ENCODE measurements at regions not wholly inside any gene's neighbourhood (a gene's known extent, or its start where the extent isn't known, plus 50 kb on each side); places are given as distances from the start of the nearest gene placed in this dataset.
"Not testable (repeated sequence)": the region's sequence is repeated elsewhere in the genome, so short reads cannot be mapped to it uniquely, and the experiment has no call there.

- DNase-seq = no peak
Measured at GRCh38 chr6:94902974-94903628, 674.2 kb upstream of the MANEA start.

- DNase-seq = no peak
Measured at GRCh38 chr6:94899191-94899590, 678.1 kb upstream of the MANEA start.

- DNase-seq = no peak
Measured at GRCh38 chr6:94894300-94894699, 683.0 kb upstream of the MANEA start.

- DNase-seq = no peak
Measured at GRCh38 chr6:94893327-94893726, 684.0 kb upstream of the MANEA start.

GRCh38 chr6:94873819-94874218 lies 703.5 kb upstream of the MANEA start:
- DNase-seq = not testable (repeated sequence)

- no peak for DNase-seq
Measured at GRCh38 chr6:94862112-94862511, 715.2 kb upstream of the MANEA start.

GRCh38 chr6:94859924-94860323 lies 717.4 kb upstream of the MANEA start:
- DNase-seq = no peak

- not testable (repeated sequence) for DNase-seq
Measured at GRCh38 chr6:94856999-94857398, 720.3 kb upstream of the MANEA start.

GRCh38 chr6:94851329-94851728 lies 726.0 kb upstream of the MANEA start:
- not testable (repeated sequence) for DNase-seq

GRCh38 chr6:94845742-94846141 lies 731.6 kb upstream of the MANEA start:
- no peak for DNase-seq

GRCh38 chr6:94835264-94835663 lies 742.1 kb upstream of the MANEA start:
- DNase-seq = no peak

GRCh38 chr6:94813806-94814205 lies 763.5 kb upstream of the MANEA start:
- no peak for DNase-seq

- no peak for DNase-seq
Measured at GRCh38 chr6:94801344-94801743, 776.0 kb upstream of the MANEA start.

- no peak for DNase-seq
Measured at GRCh38 chr6:94785514-94785913, 791.8 kb upstream of the MANEA start.

GRCh38 chr6:94785081-94785480 lies 792.3 kb upstream of the MANEA start:
- not testable (repeated sequence) for DNase-seq

- DNase-seq = no peak
Measured at GRCh38 chr6:94769197-94769596, 808.1 kb upstream of the MANEA start.

GRCh38 chr6:94751641-94752329 lies 825.5 kb upstream of the MANEA start:
- no peak for DNase-seq

- no peak for DNase-seq
Measured at GRCh38 chr6:94736236-94736635, 841.1 kb upstream of the MANEA start.

- DNase-seq = no peak
Measured at GRCh38 chr6:94735270-94735669, 842.1 kb upstream of the MANEA start.

GRCh38 chr6:94734751-94735150 lies 842.6 kb upstream of the MANEA start:
- no peak for DNase-seq

GRCh38 chr6:94733066-94733465 lies 844.3 kb upstream of the MANEA start:
- no peak for DNase-seq

- DNase-seq = no peak
Measured at GRCh38 chr6:94727710-94728109, 849.6 kb upstream of the MANEA start.

- DNase-seq = no peak
Measured at GRCh38 chr6:94721459-94721858, 855.9 kb upstream of the MANEA start.

GRCh38 chr6:94713446-94713845 lies 863.9 kb upstream of the MANEA start:
- no peak for DNase-seq

GRCh38 chr6:94698773-94699172 lies 878.6 kb upstream of the MANEA start:
- no peak for DNase-seq
